Peyer's patch (tissue), 4 donors: ENCODE measurements at regions not wholly inside any gene's neighbourhood (a gene's known extent, or its start where the extent isn't known, plus 50 kb on each side); places are given as distances from the start of the nearest gene placed in this dataset.

Experiments
- POLR2A ChIP-seq, 2 donors: fragments of 450-650 bp; IDR thresholded peaks; one replicate each; pipeline ENCODE4 v1.5.1; 2017; ENCODE audit warnings: antibody characterized with exemption in 2 of 2, mild to moderate bottlenecking in 2 of 2, moderate library complexity in 2 of 2
- TF ChIP-seq, protein P1 (sequence below), 6 experiments: fragments of 450-650 bp in 4 of 6; fragments of 200-600 bp in 2 of 6; sonication (generic) in 1 of 6; IDR thresholded peaks; one replicate each; pipeline ENCODE4 v1.5.1; 2017 to 2019; ENCODE audit warnings: antibody characterized with exemption in 6 of 6, mild to moderate bottlenecking in 3 of 6, moderate library complexity in 1 of 6

DNA sequence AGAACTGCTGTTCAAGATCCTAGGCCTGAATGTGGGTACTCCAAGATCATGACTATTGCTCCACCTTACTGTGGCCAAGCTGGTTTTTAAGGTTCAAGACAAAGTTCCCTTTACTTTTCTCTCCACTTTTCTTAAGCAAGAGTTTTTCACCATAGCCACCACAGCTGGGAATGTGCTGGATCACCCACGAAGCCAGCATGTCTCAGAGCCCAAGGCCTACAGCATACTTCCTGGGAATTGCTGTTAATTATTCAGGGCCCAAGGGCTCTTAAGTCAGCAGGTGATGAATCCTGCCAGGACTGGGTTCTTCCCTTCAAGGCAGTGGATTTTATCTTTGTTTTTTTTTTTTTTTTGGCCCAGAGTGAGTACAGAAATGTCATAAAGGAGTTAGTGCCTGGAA lies 149.4 kb upstream of the TUSC1 start:
- TF ChIP-seq, protein P1, sequence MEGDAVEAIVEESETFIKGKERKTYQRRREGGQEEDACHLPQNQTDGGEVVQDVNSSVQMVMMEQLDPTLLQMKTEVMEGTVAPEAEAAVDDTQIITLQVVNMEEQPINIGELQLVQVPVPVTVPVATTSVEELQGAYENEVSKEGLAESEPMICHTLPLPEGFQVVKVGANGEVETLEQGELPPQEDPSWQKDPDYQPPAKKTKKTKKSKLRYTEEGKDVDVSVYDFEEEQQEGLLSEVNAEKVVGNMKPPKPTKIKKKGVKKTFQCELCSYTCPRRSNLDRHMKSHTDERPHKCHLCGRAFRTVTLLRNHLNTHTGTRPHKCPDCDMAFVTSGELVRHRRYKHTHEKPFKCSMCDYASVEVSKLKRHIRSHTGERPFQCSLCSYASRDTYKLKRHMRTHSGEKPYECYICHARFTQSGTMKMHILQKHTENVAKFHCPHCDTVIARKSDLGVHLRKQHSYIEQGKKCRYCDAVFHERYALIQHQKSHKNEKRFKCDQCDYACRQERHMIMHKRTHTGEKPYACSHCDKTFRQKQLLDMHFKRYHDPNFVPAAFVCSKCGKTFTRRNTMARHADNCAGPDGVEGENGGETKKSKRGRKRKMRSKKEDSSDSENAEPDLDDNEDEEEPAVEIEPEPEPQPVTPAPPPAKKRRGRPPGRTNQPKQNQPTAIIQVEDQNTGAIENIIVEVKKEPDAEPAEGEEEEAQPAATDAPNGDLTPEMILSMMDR (IDR thresholded peaks at IDR 0.05), result no peak
- no peak for TF ChIP-seq POLR2A (IDR thresholded peaks at IDR 0.05)
